ENCODE measurements at regions not wholly inside any gene's neighbourhood (a gene's known extent, or its start where the extent isn't known, plus 50 kb on each side); places are given as distances from the start of the nearest gene placed in this dataset.
"Not testable (repeated sequence)": the region's sequence is repeated elsewhere in the genome, so short reads cannot be mapped to it uniquely, and the experiment has no call there.

- POLR2A ChIA-PET; H3K27ac Mint-ChIP-seq; DNase-seq; H3K9me3 Mint-ChIP-seq; ATAC-seq (ENCODE audit: low read depth); H3K4me3 Mint-ChIP-seq; H3K36me3 Mint-ChIP-seq; H3K4me1 Mint-ChIP-seq: not testable (repeated sequence)
- H3K27me3 Mint-ChIP-seq = peaks cover 12% of the 10 kb centered on the region
Measured at GRCh38 chr12:8404341-8404740, 51.4 kb upstream of the CLEC6A start.
